ENCODE measurements at regions not wholly inside any gene's neighbourhood (a gene's known extent, or its start where the extent isn't known, plus 50 kb on each side); places are given as distances from the start of the nearest gene placed in this dataset.
"Not testable (repeated sequence)": the region's sequence is repeated elsewhere in the genome, so short reads cannot be mapped to it uniquely, and the experiment has no call there.

DNA sequence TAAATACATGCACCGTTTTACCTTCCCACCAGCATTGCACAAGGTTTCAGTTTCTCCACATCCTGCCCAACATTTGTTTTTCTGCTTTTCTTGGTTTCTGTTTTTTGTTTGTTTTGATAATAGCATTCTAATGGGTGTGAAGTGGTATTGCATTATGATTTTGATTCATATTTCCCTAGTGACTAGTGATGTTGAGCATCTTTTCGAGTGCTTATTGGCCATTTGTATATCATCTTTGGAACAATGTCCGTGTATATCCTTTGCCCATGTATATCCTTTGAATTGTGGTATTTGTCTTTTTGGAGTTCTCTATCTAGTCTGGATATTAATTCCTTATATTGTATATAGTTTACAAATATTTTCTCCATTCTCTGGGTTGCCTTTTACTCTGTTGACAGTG, 2914.8 kb upstream of the OR11H1 start:
- H3K4me3 ChIP-seq (ENCODE audit: control insufficient read depth, low read depth, low read length) = no peak overlapping the region
- TF ChIP-seq CTCF (IDR thresholded peaks at IDR 0.05; ENCODE audit: control insufficient read depth, insufficient read depth, low read depth, low read length, missing control alignments) = no peak
- DNase-seq (ENCODE audit: low read depth) = no peak

DNA sequence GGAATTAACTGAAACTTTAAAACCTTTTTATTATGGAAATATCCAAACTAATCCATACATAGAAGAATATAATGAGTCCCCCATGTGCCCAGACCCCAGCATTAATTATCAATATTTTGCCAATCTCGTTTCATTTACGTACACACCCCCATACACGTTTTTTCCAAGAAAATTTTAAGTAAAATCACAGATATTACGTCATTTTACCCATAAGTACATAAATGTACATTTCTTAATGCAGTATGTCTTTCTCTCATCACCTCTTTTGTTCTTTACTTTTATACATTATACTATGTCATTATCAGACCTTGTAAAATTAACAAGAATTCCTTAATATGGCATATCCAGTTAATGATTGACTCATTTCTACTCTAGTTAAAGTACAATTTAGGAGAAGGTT, 2914.1 kb upstream of the OR11H1 start:
- not testable (repeated sequence) for DNase-seq (ENCODE audit: low read depth); H3K4me3 ChIP-seq (ENCODE audit: control insufficient read depth, low read depth, low read length)

- DNase-seq (ENCODE audit: low read depth); H3K4me3 ChIP-seq (ENCODE audit: control insufficient read depth, low read depth, low read length): not testable (repeated sequence)
Measured at GRCh38 chr22:12626894-12627293, 2901.1 kb upstream of the OR11H1 start.

GRCh38 chr22:12629815-12630214, 2898.2 kb upstream of the OR11H1 start:
- H3K4me3 ChIP-seq (ENCODE audit: control insufficient read depth, low read depth, low read length); DNase-seq (ENCODE audit: low read depth): not testable (repeated sequence)

GRCh38 chr22:12630965-12631364, 2897.0 kb upstream of the OR11H1 start:
- DNase-seq (ENCODE audit: low read depth); H3K4me3 ChIP-seq (ENCODE audit: control insufficient read depth, low read depth, low read length): not testable (repeated sequence)

GRCh38 chr22:12637566-12638166, 2890.3 kb upstream of the OR11H1 start:
- H3K4me3 ChIP-seq (ENCODE audit: control insufficient read depth, low read depth, low read length); DNase-seq (ENCODE audit: low read depth): not testable (repeated sequence)

DNA sequence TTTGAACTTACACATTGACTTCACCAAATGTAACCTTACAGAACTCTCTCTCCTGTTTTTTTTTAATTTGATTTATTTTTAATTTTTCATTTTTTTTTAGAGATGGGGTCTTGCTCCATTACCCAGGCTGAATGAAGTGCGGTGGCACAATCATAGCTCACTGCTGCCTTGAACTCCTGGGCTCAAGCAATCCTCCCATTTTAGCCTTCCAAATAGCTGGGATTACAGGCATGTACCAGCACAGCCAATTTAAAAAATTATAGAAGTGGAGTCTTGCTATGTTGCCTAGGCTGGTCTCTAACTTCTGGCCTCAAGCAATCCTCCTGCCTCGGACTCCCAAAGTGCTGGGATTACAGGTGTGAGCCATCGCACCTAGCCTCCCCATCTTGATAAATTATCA, 2889.7 kb upstream of the OR11H1 start:
- not testable (repeated sequence) for DNase-seq (ENCODE audit: low read depth)

More for the DNA sequence above, 2889.7 kb upstream of the OR11H1 start:
- not testable (repeated sequence) for H3K4me3 ChIP-seq (ENCODE audit: control insufficient read depth, low read depth, low read length)
